KMS-11 (cell line): ENCODE measurements at regions not wholly inside any gene's neighbourhood (a gene's known extent, or its start where the extent isn't known, plus 50 kb on each side); places are given as distances from the start of the nearest gene placed in this dataset.

Experiments used
- H2AFZ ChIP-seq: fragments of 200-600 bp; sonication (generic); 2 replicates; pipeline ENCODE4 v1.6.1; 2016; ENCODE audit warnings: antibody characterized with exemption, mixed run types, low read depth
- H3K27ac ChIP-seq: fragments of 200-600 bp; sonication (generic); 2 replicates; pipeline ENCODE4 v1.6.1; 2016; ENCODE audit warnings: mild to moderate bottlenecking, mixed run types
- H3K27me3 ChIP-seq: fragments of 200-600 bp; sonication (generic); 2 replicates; pipeline ENCODE4 v1.6.1; 2017; ENCODE audit warnings: mild to moderate bottlenecking, low read depth, mixed run types, moderate library complexity; ENCODE audit not compliant: insufficient read depth
- H3K36me3 ChIP-seq: fragments of 200-600 bp; sonication (generic); 2 replicates; pipeline ENCODE4 v1.6.1; 2017; ENCODE audit warnings: mild to moderate bottlenecking, mixed run types; ENCODE audit not compliant: insufficient read depth
- H3K4me1 ChIP-seq: fragments of 200-600 bp; sonication (generic); 2 replicates; pipeline ENCODE4 v1.6.1; 2016; ENCODE audit warnings: mild to moderate bottlenecking, low read depth, mixed run types; ENCODE audit not compliant: poor library complexity, severe bottlenecking
- H3K4me2 ChIP-seq: fragments of 200-600 bp; sonication (generic); 2 replicates; pipeline ENCODE4 v1.7.0; 2016; ENCODE audit warnings: mild to moderate bottlenecking, mixed run types
- H3K4me3 ChIP-seq: fragments of 200-600 bp; sonication (generic); IDR thresholded peaks from 2 replicates; pipeline ENCODE4 v1.6.1; 2017; ENCODE audit warnings: low read depth, low read length, mixed read lengths; ENCODE audit not compliant: insufficient read depth
- H3K79me2 ChIP-seq: fragments of 200-600 bp; sonication (generic); 2 replicates; pipeline ENCODE4 v1.6.1; 2016; ENCODE audit warnings: low read depth, mixed run types; ENCODE audit not compliant: insufficient read depth
- H3K9ac ChIP-seq: fragments of 200-600 bp; sonication (generic); 2 replicates; pipeline ENCODE4 v1.6.1; 2016; ENCODE audit warnings: mild to moderate bottlenecking, mixed run types
- H4K20me1 ChIP-seq: fragments of 200-600 bp; sonication (generic); 2 replicates; pipeline ENCODE4 v1.6.1; 2016; ENCODE audit warnings: mild to moderate bottlenecking, mixed run types; ENCODE audit not compliant: insufficient read depth
- CTCF ChIP-seq: fragments of 200-600 bp; sonication (generic); conservative IDR thresholded peaks from 2 replicates; pipeline ENCODE4 v1.6.1; 2017; ENCODE audit warnings: low read depth, mild to moderate bottlenecking, antibody characterized with exemption, low read length, moderate library complexity, mixed read lengths

GRCh38 chr1:55833529-55834091, 618.4 kb upstream of the USP24 start:
- no peak overlapping the region for H2AFZ ChIP-seq
- TF ChIP-seq CTCF, result no peak
- no peaks in the 10 kb centered on the region for H4K20me1 ChIP-seq
- no peak overlapping the region for H3K4me3 ChIP-seq
- no peaks in the 10 kb centered on the region for H3K4me1 ChIP-seq
- H3K27me3 ChIP-seq, result no peaks in the 10 kb centered on the region
- H3K79me2 ChIP-seq, result no peaks in the 10 kb centered on the region
- H3K36me3 ChIP-seq, result no peaks in the 10 kb centered on the region
- H3K9ac ChIP-seq, result no peak overlapping the region
- H3K27ac ChIP-seq, result no peak overlapping the region
- no peak overlapping the region for H3K4me2 ChIP-seq

GRCh38 chr1:55831759-55832158, 616.6 kb upstream of the USP24 start:
- Histone ChIP-seq H3K27me3 (no peaks in the 10 kb centered on the region), H2AFZ (no peak overlapping the region), H3K36me3 (no peaks in the 10 kb centered on the region), H3K79me2 (no peaks in the 10 kb centered on the region), H3K27ac (no peak overlapping the region), H3K4me1 (no peaks in the 10 kb centered on the region), H4K20me1 (no peaks in the 10 kb centered on the region), H3K4me2 (no peak overlapping the region), H3K9ac (no peak overlapping the region), H3K4me3 (no peak overlapping the region)
- TF ChIP-seq CTCF, result no peak

- Histone ChIP-seq H3K27ac (no peak overlapping the region), H2AFZ (no peak overlapping the region), H3K9ac (no peak overlapping the region), H3K36me3 (no peaks in the 10 kb centered on the region), H3K79me2 (no peaks in the 10 kb centered on the region), H3K4me2 (no peak overlapping the region), H3K4me3 (no peak overlapping the region), H3K27me3 (no peaks in the 10 kb centered on the region), H4K20me1 (no peaks in the 10 kb centered on the region), H3K4me1 (no peaks in the 10 kb centered on the region)
- TF ChIP-seq CTCF, result no peak
Measured at GRCh38 chr1:55828044-55828443, 612.9 kb upstream of the USP24 start.

- no peaks in the 10 kb centered on the region for H3K4me1 ChIP-seq
- H3K36me3 ChIP-seq, result no peaks in the 10 kb centered on the region
- H3K4me3 ChIP-seq, result no peak overlapping the region
- no peaks in the 10 kb centered on the region for H3K27me3 ChIP-seq
- no peak overlapping the region for H3K27ac ChIP-seq
- no peak overlapping the region for H3K9ac ChIP-seq
- H4K20me1 ChIP-seq, result no peaks in the 10 kb centered on the region
- no peak overlapping the region for H3K4me2 ChIP-seq
- TF ChIP-seq CTCF, result no peak
- H3K79me2 ChIP-seq, result no peaks in the 10 kb centered on the region
- no peak overlapping the region for H2AFZ ChIP-seq
Measured at GRCh38 chr1:55827350-55827749, 612.2 kb upstream of the USP24 start.
